H1 (cell line): ENCODE measurements at regions not wholly inside any gene's neighbourhood (a gene's known extent, or its start where the extent isn't known, plus 50 kb on each side); places are given as distances from the start of the nearest gene placed in this dataset.

Experiments used
- CTCF ChIA-PET: fragments of 300-600 bp; sonication (Branson Sonifier 250); formaldehyde crosslinking; loops from one replicate; lab custom pipeline; 2021; ENCODE audit not compliant: partially characterized antibody; lab: Charles Lee
- POLR2A ChIA-PET: fragments of 300-600 bp; sonication (Branson Sonifier 250); formaldehyde crosslinking; loops from one replicate; lab custom pipeline; 2021; ENCODE audit warnings: inconsistent platforms; ENCODE audit not compliant: partially characterized antibody; lab: Charles Lee
- DNase-seq, 2 experiments: peaks; one replicate each; pipeline versions ENCODE4 v3.0.0 to v3.0.0-alpha.2; 2010 to 2022; ENCODE audit warnings: low spot score in 2 of 2, low read depth in 1 of 2, mixed read lengths in 1 of 2
- FAIRE-seq: peaks from 2 replicates; lab custom pipeline; 2011; peaks lifted over from hg19 to GRCh38; lab: Jason Lieb, UNC
- H2AFZ ChIP-seq: 2 replicates; pipeline ENCODE4 v1.8.1; 2012; ENCODE audit warnings: low read length, inconsistent platforms
- H2AK5ac ChIP-seq: 2 replicates; pipeline ENCODE4 v1.6.1; 2013; ENCODE audit warnings: low read depth, low read length
- H2BK120ac ChIP-seq: replicated peaks from 2 replicates; pipeline ENCODE3; 2013; ENCODE audit warnings: low read depth, low read length, inconsistent platforms
- H2BK12ac ChIP-seq: 2 replicates; pipeline ENCODE4 v1.6.1; 2013; ENCODE audit warnings: low read depth, low read length
- H2BK15ac ChIP-seq: 2 replicates; pipeline ENCODE4 v1.6.1; 2013; ENCODE audit warnings: low read length
- H2BK20ac ChIP-seq: 2 replicates; pipeline ENCODE4 v1.6.1; 2013; ENCODE audit warnings: low read length
- H2BK5ac ChIP-seq: 2 replicates; pipeline ENCODE4 v1.6.1; 2013; ENCODE audit warnings: low read depth, low read length
- H3K14ac ChIP-seq: 2 replicates; pipeline ENCODE4 v1.6.1; 2013; ENCODE audit warnings: inconsistent platforms; ENCODE audit not compliant: insufficient read length
- H3K18ac ChIP-seq: 2 replicates; pipeline ENCODE4 v1.6.1; 2013; ENCODE audit warnings: low read length; ENCODE audit errors: extremely low read depth
- H3K23ac ChIP-seq: 2 replicates; pipeline ENCODE4 v1.6.1; 2013; ENCODE audit warnings: inconsistent platforms; ENCODE audit not compliant: insufficient read length
- H3K23me2 ChIP-seq: 2 replicates; pipeline ENCODE4 v1.6.1; 2013; ENCODE audit warnings: low read depth, low read length
- H3K27ac ChIP-seq: 2 replicates; pipeline ENCODE4 v1.6.1; 2011; ENCODE audit warnings: low read depth, low read length, inconsistent platforms
- H3K27me3 ChIP-seq, 4 experiments: replicated peaks in 1 of 4; 1 replicate in 1 of 4; 2 replicates in 3 of 4; pipeline versions ENCODE4 v1.6.1 to v1.8.1; 2011 to 2013; ENCODE audit warnings: low read length in 3 of 4, mild to moderate bottlenecking in 3 of 4, inconsistent platforms in 2 of 4, mixed read lengths in 2 of 4, moderate library complexity in 1 of 4; ENCODE audit not compliant: control insufficient read depth in 3 of 4, insufficient read depth in 3 of 4; ENCODE audit errors: extremely low read depth in 1 of 4
- H3K36me3 ChIP-seq, 4 experiments: 2 replicates each; pipeline versions ENCODE4 v1.6.1 to v1.8.1; 2011 to 2013; ENCODE audit warnings: mild to moderate bottlenecking in 4 of 4, low read length in 3 of 4, moderate library complexity in 2 of 4, control low read depth in 1 of 4, inconsistent platforms in 1 of 4; ENCODE audit not compliant: insufficient read depth in 4 of 4, control insufficient read depth in 2 of 4
- H3K4ac ChIP-seq: replicated peaks from 2 replicates; pipeline ENCODE3; 2013; ENCODE audit warnings: low read length, low read depth, mixed read lengths, inconsistent platforms; ENCODE audit not compliant: insufficient read length
- H3K4me1 ChIP-seq, 4 experiments: replicated peaks in 1 of 4; 1 replicate in 1 of 4; 2 replicates in 3 of 4; pipeline versions ENCODE4 v1.6.1 to v1.8.1; 2011 to 2013; ENCODE audit warnings: low read length in 3 of 4, inconsistent platforms in 2 of 4, mixed read lengths in 1 of 4; ENCODE audit not compliant: insufficient read depth in 4 of 4, control insufficient read depth in 3 of 4
- H3K4me2 ChIP-seq, 2 experiments: 2 replicates each; pipeline versions ENCODE4 v1.6.1 to v1.8.1; 2011 to 2013; ENCODE audit warnings: low read depth in 2 of 2, low read length in 2 of 2, control low read depth in 1 of 2, inconsistent platforms in 1 of 2, mild to moderate bottlenecking in 1 of 2; ENCODE audit not compliant: insufficient read depth in 1 of 2
- H3K4me3 ChIP-seq, 4 experiments: fragments of 200-600, 300-600 bp in 1 of 4; sonication (generic), shearing (Covaris generic), sonication (Bioruptor Twin) in 1 of 4; 2 replicates each; pipeline versions ENCODE4 v1.5.1 to v1.8.1; 2011 to 2016; ENCODE audit warnings: low read length in 4 of 4, low read depth in 3 of 4, control low read depth in 2 of 4, inconsistent platforms in 2 of 4, mild to moderate bottlenecking in 2 of 4, mixed read lengths in 1 of 4, moderate library complexity in 1 of 4; ENCODE audit not compliant: insufficient read depth in 2 of 4; ENCODE audit errors: extremely low read depth in 1 of 4
- H3K56ac ChIP-seq: replicated peaks from 2 replicates; pipeline ENCODE3; 2013; ENCODE audit warnings: low read depth, mild to moderate bottlenecking, mixed read lengths, low read length, inconsistent platforms; ENCODE audit not compliant: insufficient read length
- H3K79me1 ChIP-seq: 2 replicates; pipeline ENCODE4 v1.6.1; 2013; ENCODE audit warnings: low read depth, low read length, control low read depth
- H3K79me2 ChIP-seq, 2 experiments: 2 replicates each; pipeline versions ENCODE4 v1.6.1 to v1.8.1; 2012 to 2013; ENCODE audit warnings: low read length in 2 of 2, mild to moderate bottlenecking in 2 of 2, inconsistent platforms in 1 of 2; ENCODE audit not compliant: insufficient read depth in 2 of 2, control insufficient read depth in 1 of 2
- H3K9ac ChIP-seq, 4 experiments: replicated peaks in 1 of 4; 1 replicate in 1 of 4; 2 replicates in 3 of 4; pipeline versions ENCODE4 v1.6.1 to v1.8.1; 2011 to 2013; ENCODE audit warnings: low read depth in 3 of 4, low read length in 3 of 4, control low read depth in 2 of 4, mild to moderate bottlenecking in 2 of 4, moderate library complexity in 2 of 4, inconsistent platforms in 1 of 4; ENCODE audit errors: extremely low read depth in 1 of 4
- H3K9me3 ChIP-seq, 2 experiments: 2 replicates each; pipeline versions ENCODE4 v1.6.1 to v1.8.1; 2012 to 2013; ENCODE audit warnings: mild to moderate bottlenecking in 2 of 2, moderate library complexity in 2 of 2, control low read depth in 1 of 2, inconsistent platforms in 1 of 2, low read depth in 1 of 2, low read length in 1 of 2, mixed read lengths in 1 of 2; ENCODE audit not compliant: insufficient read depth in 2 of 2
- H4K20me1 ChIP-seq, 2 experiments: replicated peaks in 1 of 2; 2 replicates each; pipeline versions ENCODE3 to v1.8.1; 2011 to 2013; ENCODE audit warnings: inconsistent platforms in 2 of 2, low read length in 2 of 2, mild to moderate bottlenecking in 1 of 2; ENCODE audit not compliant: insufficient read depth in 2 of 2, control insufficient read depth in 1 of 2
- H4K5ac ChIP-seq: 2 replicates; pipeline ENCODE4 v1.6.1; 2013; ENCODE audit warnings: low read length, low read depth, mixed read lengths, inconsistent platforms; ENCODE audit not compliant: insufficient read length
- H4K8ac ChIP-seq: 2 replicates; pipeline ENCODE4 v1.8.0; 2013; ENCODE audit warnings: mild to moderate bottlenecking, moderate library complexity, low read length, inconsistent platforms; ENCODE audit not compliant: insufficient read depth; ENCODE audit errors: extremely low read depth
- H4K91ac ChIP-seq: replicated peaks from 2 replicates; pipeline ENCODE3; 2013; ENCODE audit warnings: low read length, mixed read lengths, inconsistent platforms; ENCODE audit not compliant: insufficient read length
- EGR1 ChIP-seq: IDR thresholded peaks from 2 replicates; pipeline ENCODE4 v1.6.1; 2011; ENCODE audit warnings: low read depth, low read length, borderline replicate concordance
- whole genome bisulfite sequencing, 2 experiments: shearing (Covaris generic) in 1 of 2; methylation state at CpG; one replicate each; pipeline versions ENCODE4 v1.1.6 to v1.1.7; 2013 to 2015; ENCODE audit warnings: low lambda C conversion rate in 2 of 2, mixed read lengths in 2 of 2, inconsistent platforms in 1 of 2, low coverage in 1 of 2, missing lambda C conversion rate in 1 of 2; ENCODE audit not compliant: insufficient replicate concordance in 2 of 2, insufficient coverage in 1 of 2, insufficient read length in 1 of 2; ENCODE audit errors: extremely low coverage in 1 of 2, missing lambda C conversion rate in 1 of 2; 5-methylcytosine and 5-hydroxymethylcytosine counted together
- TF ChIP-seq, protein P1 (sequence below), 3 experiments: IDR thresholded peaks; 1 replicate in 2 of 3; 2 replicates in 1 of 3; pipeline versions ENCODE4 v1.5.1 to v1.6.1; 2011; ENCODE audit warnings: low read length in 3 of 3, mild to moderate bottlenecking in 3 of 3, inconsistent platforms in 2 of 3, low read depth in 1 of 3, moderate library complexity in 1 of 3; ENCODE audit not compliant: insufficient read depth in 1 of 3; ENCODE audit errors: control extremely low read depth in 1 of 3

DNA sequence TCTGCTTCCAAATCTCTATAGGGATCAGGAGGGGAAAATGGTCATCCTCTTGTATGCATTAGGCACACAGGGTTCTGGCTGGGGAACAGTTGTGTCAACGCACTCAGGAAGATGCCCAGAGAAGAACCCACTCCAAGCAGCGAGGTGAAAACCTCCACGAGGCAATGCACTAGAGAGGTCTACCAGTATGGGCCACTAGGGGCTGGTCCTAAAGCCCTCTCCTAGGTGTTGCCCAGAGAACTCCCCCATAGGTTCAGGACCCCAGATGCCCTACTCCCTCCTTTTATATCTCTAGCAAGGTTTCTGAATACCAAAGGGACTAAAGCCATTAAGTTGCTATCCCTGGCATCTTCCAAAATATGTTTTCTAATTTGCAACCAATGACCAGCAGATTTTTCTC lies 142.7 kb upstream of the NLGN4X start:
- CTCF ChIA-PET, result interaction anchor here (0.7 to 2.8 kb wide), 2 partner anchors 8 to 65 kb away, joined by 3 to 8 read pairs; no protein-coding TSS in a partner anchor
- Histone ChIP-seq H3K9me3 (no peaks in the 10 kb centered on the region), H2BK15ac (no peak overlapping the region), H3K9ac (no peak overlapping the region), H3K4me2 (no peak overlapping the region), H2BK120ac (no peak overlapping the region), H3K18ac (no peak overlapping the region), H4K8ac (no peak overlapping the region), H4K91ac (no peak overlapping the region), H3K27me3 (no peaks in the 10 kb centered on the region), H3K4ac (no peak overlapping the region), H3K56ac (no peak overlapping the region), H3K79me2 (no peaks in the 10 kb centered on the region)
- FAIRE-seq (peak; percentile 57), DNase-seq (no peak)
- TF ChIP-seq, protein P1, sequence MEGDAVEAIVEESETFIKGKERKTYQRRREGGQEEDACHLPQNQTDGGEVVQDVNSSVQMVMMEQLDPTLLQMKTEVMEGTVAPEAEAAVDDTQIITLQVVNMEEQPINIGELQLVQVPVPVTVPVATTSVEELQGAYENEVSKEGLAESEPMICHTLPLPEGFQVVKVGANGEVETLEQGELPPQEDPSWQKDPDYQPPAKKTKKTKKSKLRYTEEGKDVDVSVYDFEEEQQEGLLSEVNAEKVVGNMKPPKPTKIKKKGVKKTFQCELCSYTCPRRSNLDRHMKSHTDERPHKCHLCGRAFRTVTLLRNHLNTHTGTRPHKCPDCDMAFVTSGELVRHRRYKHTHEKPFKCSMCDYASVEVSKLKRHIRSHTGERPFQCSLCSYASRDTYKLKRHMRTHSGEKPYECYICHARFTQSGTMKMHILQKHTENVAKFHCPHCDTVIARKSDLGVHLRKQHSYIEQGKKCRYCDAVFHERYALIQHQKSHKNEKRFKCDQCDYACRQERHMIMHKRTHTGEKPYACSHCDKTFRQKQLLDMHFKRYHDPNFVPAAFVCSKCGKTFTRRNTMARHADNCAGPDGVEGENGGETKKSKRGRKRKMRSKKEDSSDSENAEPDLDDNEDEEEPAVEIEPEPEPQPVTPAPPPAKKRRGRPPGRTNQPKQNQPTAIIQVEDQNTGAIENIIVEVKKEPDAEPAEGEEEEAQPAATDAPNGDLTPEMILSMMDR (IDR thresholded peaks at IDR 0.05; ENCODE audit: control extremely low read depth in 1 of 3, insufficient read depth in 1 of 3, low read depth in 1 of 3, low read length in 3 of 3), result peak in 1 of 3 experiments; percentile 27; a peak in 1 of 4 replicates
- no peak for TF ChIP-seq EGR1
- TF ChIP-seq, all 59 proteins: peak for 1
- Histone ChIP-seq H2BK12ac (no peak overlapping the region), H3K23ac (no peak overlapping the region), H3K4me3 (no peak overlapping the region), H4K20me1 (no peaks in the 10 kb centered on the region), H4K5ac (no peak overlapping the region), H3K23me2 (no peaks in the 10 kb centered on the region), H3K36me3 (no peaks in the 10 kb centered on the region), H2BK20ac (no peak overlapping the region), H3K79me1 (no peaks in the 10 kb centered on the region), H3K14ac (no peak overlapping the region), H2AFZ (no peak overlapping the region), H2AK5ac (no peak overlapping the region), H3K27ac (no peak overlapping the region), H3K4me1 (no peaks in the 10 kb centered on the region), H2BK5ac (no peak overlapping the region)
- POLR2A ChIA-PET, result no interaction called here
- 100% methylated on average over 3 of the region's 3 CpGs; no CpG with 5 or more reads in 1 of the 2 experiments for WGBS, 2 experiments
